HAP-1 (cell line): ENCODE measurements at regions not wholly inside any gene's neighbourhood (a gene's known extent, or its start where the extent isn't known, plus 50 kb on each side); places are given as distances from the start of the nearest gene placed in this dataset.

ENCODE experiments used
- DNase-seq, 2 experiments: peaks; one replicate each; pipeline ENCODE4 v3.0.0-alpha.2; 2016 to 2020; ENCODE audit warnings: low spot score in 2 of 2
- H3K27me3 ChIP-seq: fragments of 250-450 bp; sonication (Bioruptor Pico); 2 replicates; pipeline ENCODE4 v1.5.1; 2020; ENCODE audit warnings: low read depth, mild to moderate bottlenecking, moderate library complexity
- H3K36me3 ChIP-seq: fragments of 250-450 bp; sonication (Bioruptor Pico); replicated peaks from 2 replicates; pipeline ENCODE4 v1.5.1; 2020; ENCODE audit warnings: mild to moderate bottlenecking
- H3K4me1 ChIP-seq: fragments of 250-450 bp; sonication (Bioruptor Pico); 2 replicates; pipeline ENCODE4 v1.5.1; 2020; ENCODE audit warnings: mild to moderate bottlenecking
- H3K4me3 ChIP-seq: fragments of 250-450 bp; sonication (Bioruptor Pico); 2 replicates; pipeline ENCODE4 v1.5.1; 2020; ENCODE audit warnings: mild to moderate bottlenecking, moderate library complexity
- H3K9me3 ChIP-seq: fragments of 250-450 bp; sonication (Bioruptor Pico); 2 replicates; pipeline ENCODE4 v1.5.1; 2020; ENCODE audit warnings: mild to moderate bottlenecking, moderate library complexity
- in situ Hi-C: fragments of 300-500 bp; cut with MboI; formaldehyde crosslinking; loops from 3 replicates; pipeline ENCODE4 v1.14.3; 2020; ENCODE audit warnings: low sequenced_read_pairs, inconsistent platforms, mixed read lengths

- no peaks in the 10 kb centered on the region for H3K27me3 ChIP-seq
- H3K36me3 ChIP-seq, result no peaks in the 10 kb centered on the region
- H3K4me1 ChIP-seq, result no peaks in the 10 kb centered on the region
- H3K4me3 ChIP-seq, result no peak overlapping the region
- in situ Hi-C loops, result no loop called here
- no peaks in the 10 kb centered on the region for H3K9me3 ChIP-seq
- no peak for DNase-seq
These were observed 178.2 kb upstream of the S1PR3 start for GRCh38 chr9:88812938-88813637.

DNA sequence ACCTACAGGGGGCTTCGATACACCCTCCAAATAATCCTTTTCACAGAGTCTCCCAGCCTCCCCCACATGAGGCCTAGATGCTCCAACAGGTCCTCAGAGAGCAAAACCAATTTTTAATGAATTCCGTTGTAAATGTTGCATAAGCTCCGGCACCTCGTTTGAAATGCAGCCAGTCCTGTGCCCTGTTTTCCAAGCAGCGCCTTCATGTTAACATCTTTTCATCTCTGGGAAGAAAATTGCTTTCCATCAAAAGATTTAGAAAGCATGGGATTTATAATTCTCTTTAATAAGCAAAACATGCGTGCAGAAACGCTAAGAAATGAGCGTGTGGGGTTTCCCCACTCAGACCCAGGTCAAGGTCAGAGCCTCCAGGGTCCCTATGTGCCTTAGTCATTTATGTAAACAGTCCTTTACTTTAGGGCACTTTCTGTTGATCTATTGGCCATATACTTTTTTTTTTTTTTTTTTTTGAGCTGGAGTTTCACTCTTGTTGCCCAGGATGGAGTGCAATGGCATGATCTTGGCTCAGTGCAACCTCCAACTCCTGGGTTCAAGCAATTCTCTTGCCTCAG lies 177.5 kb upstream of the S1PR3 start:
- H3K9me3 ChIP-seq, result no peaks in the 10 kb centered on the region
- in situ Hi-C loops, result no loop called here
- no peaks in the 10 kb centered on the region for H3K27me3 ChIP-seq
- no peak for DNase-seq
- H3K36me3 ChIP-seq, result no peaks in the 10 kb centered on the region
- no peaks in the 10 kb centered on the region for H3K4me1 ChIP-seq
- H3K4me3 ChIP-seq, result no peak overlapping the region

DNA sequence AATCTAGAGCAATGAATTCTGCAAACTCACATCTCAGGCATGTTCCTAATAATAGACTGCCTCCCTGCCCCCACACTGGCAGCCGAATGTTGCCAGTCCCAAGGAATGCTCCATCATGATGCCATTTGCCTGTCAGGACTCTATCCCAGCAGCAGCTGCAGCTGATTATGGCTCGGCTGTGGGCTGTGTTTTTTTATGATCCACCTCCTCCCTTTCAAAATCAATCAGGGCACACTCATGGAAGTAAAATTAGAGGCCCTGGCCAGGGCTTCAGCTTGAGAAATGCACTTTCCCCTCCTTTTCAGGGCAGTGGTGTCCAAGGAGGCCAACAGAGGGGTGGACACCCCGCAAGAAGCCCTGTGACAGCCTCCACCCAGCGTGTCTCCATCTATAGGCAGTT lies 176.7 kb upstream of the S1PR3 start:
- in situ Hi-C loops, result no loop called here

GRCh38 chr9:88816141-88816540 lies 175.1 kb upstream of the S1PR3 start:
- H3K4me3 ChIP-seq, result no peak overlapping the region
- H3K36me3 ChIP-seq, result no peaks in the 10 kb centered on the region
- no peak for DNase-seq
- in situ Hi-C loops, result no loop called here
- no peaks in the 10 kb centered on the region for H3K4me1 ChIP-seq
- H3K27me3 ChIP-seq, result no peaks in the 10 kb centered on the region
- H3K9me3 ChIP-seq, result no peaks in the 10 kb centered on the region

More for the DNA sequence above, 176.7 kb upstream of the S1PR3 start:
- no peaks in the 10 kb centered on the region for H3K9me3 ChIP-seq
- DNase-seq, result no peak
- H3K4me3 ChIP-seq, result no peak overlapping the region
- no peaks in the 10 kb centered on the region for H3K4me1 ChIP-seq
- H3K36me3 ChIP-seq, result no peaks in the 10 kb centered on the region
- no peaks in the 10 kb centered on the region for H3K27me3 ChIP-seq

DNA sequence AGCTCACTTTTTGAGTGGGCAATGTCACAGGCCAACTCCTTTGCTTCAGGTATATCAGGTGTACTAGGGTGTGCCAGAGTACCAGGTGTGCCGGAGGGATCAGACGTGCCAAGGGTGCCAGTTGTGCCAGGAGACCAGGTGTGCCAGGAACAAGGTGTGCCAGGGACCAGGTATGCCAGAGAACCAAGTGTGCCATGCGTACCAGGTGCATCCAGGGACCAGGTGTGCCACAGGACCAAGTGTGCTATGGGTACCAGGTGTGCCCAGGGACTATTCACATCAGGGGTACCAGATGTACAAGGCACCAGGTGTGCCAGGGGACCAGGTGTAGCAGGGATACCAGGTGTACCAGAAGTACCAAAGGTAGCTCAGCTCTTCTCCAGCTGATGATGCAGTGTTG lies 174.7 kb upstream of the S1PR3 start:
- Histone ChIP-seq H3K4me1 (no peaks in the 10 kb centered on the region), H3K27me3 (no peaks in the 10 kb centered on the region), H3K9me3 (no peaks in the 10 kb centered on the region), H3K36me3 (no peaks in the 10 kb centered on the region), H3K4me3 (no peak overlapping the region)
- in situ Hi-C loops, result no loop called here
- DNase-seq, result no peak

GRCh38 chr9:88817628-88818027 lies 173.6 kb upstream of the S1PR3 start:
- Histone ChIP-seq H3K4me1 (no peaks in the 10 kb centered on the region), H3K9me3 (no peaks in the 10 kb centered on the region), H3K36me3 (no peaks in the 10 kb centered on the region), H3K27me3 (no peaks in the 10 kb centered on the region), H3K4me3 (no peak overlapping the region)
- DNase-seq, result no peak
- in situ Hi-C loops, result no loop called here

GRCh38 chr9:88818495-88819201 lies 172.6 kb upstream of the S1PR3 start:
- in situ Hi-C loops, result no loop called here
- no peaks in the 10 kb centered on the region for H3K4me1 ChIP-seq
- no peak for DNase-seq
- no peaks in the 10 kb centered on the region for H3K27me3 ChIP-seq
- no peaks in the 10 kb centered on the region for H3K9me3 ChIP-seq
- no peaks in the 10 kb centered on the region for H3K36me3 ChIP-seq
- H3K4me3 ChIP-seq, result no peak overlapping the region

DNA sequence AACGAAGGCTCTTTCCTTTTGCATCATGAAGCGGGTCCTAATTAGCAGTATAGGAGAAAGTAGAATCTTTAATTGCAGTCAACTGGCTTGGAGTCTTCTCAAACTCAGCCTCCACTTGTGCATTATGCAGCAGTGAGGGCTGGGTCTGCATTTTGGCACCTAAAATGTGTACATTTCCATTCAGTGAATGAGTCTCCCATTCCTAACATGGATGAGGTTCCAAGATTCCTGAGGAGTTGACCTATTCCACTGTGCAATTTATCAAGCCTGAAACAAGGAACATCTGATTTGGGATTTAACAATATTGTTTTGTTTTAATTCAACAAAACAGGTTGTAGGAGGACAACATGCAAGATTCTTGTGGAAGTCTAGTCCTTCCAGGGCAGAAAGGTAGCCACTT lies 171.8 kb upstream of the S1PR3 start:
- Histone ChIP-seq H3K36me3 (no peaks in the 10 kb centered on the region), H3K4me1 (no peaks in the 10 kb centered on the region), H3K4me3 (no peak overlapping the region), H3K27me3 (no peaks in the 10 kb centered on the region), H3K9me3 (no peaks in the 10 kb centered on the region)
- no peak for DNase-seq
- in situ Hi-C loops, result no loop called here

GRCh38 chr9:88820055-88820454 lies 171.2 kb upstream of the S1PR3 start:
- in situ Hi-C loops, result no loop called here
- no peak for DNase-seq
- H3K4me1 ChIP-seq, result no peaks in the 10 kb centered on the region
- H3K9me3 ChIP-seq, result no peaks in the 10 kb centered on the region
- H3K27me3 ChIP-seq, result no peaks in the 10 kb centered on the region
- no peak overlapping the region for H3K4me3 ChIP-seq
- H3K36me3 ChIP-seq, result no peaks in the 10 kb centered on the region

DNA sequence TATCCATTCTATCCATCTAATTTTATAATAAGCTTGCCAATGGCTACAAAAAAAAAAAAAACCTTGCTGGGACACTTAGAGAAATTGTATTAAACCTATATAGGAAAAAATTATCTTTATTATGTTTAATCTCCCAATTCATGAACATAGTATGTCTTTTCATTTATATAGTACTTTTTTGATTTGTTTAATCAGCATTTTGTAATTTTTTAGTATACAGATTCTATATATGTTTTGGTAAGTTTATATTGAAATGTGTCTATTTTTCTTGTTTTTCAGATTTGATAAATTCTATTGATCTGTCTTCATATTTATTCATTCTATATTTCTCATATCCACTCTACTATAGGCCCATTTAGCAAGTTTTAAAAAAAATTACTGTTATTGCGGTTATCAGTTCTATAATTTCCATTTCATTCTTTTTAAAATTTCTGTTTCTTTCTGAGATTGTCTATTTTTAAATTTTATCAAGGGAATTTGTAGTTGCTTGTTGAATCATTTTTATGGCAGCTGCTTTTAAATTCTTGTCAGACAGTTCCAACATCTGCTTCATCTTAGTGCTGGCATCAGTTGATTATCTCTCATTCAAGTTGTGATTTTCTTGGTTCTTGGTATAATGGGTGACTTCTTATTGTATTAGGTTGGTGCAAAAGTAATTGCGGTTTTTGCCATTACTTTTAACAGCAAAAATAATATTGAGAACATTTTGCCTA lies 170.1 kb upstream of the S1PR3 start:
- Histone ChIP-seq H3K27me3 (no peaks in the 10 kb centered on the region), H3K36me3 (no peaks in the 10 kb centered on the region), H3K4me1 (no peaks in the 10 kb centered on the region), H3K4me3 (no peak overlapping the region), H3K9me3 (no peaks in the 10 kb centered on the region)
- in situ Hi-C loops, result no loop called here
- no peak for DNase-seq

GRCh38 chr9:88821746-88822106 lies 169.5 kb upstream of the S1PR3 start:
- Histone ChIP-seq H3K4me3 (no peak overlapping the region), H3K4me1 (no peaks in the 10 kb centered on the region), H3K36me3 (no peaks in the 10 kb centered on the region), H3K27me3 (no peaks in the 10 kb centered on the region), H3K9me3 (no peaks in the 10 kb centered on the region)
- no peak for DNase-seq
- in situ Hi-C loops, result no loop called here

DNA sequence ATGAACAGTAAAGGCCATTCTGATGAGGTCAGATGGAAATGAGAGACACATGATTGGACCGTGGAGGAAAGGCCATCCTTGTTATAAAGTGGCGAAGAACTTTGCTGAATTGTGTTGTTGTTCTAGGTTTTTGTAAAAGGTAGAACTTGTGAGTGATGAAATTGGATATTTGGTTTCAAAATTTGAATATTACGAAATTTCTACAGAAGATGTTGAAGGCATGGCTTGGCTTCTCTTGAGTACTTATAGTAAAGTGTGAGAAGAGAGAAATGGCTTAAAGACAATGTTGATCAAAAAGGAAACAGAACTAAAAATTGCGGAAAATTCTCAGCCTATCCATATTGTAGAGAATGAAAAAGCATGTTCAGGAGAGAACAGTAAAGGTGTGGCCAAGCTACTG lies 166.6 kb upstream of the S1PR3 start:
- DNase-seq, result no peak
- Histone ChIP-seq H3K9me3 (no peaks in the 10 kb centered on the region), H3K4me3 (no peak overlapping the region), H3K27me3 (no peaks in the 10 kb centered on the region), H3K4me1 (no peaks in the 10 kb centered on the region), H3K36me3 (no peaks in the 10 kb centered on the region)
- in situ Hi-C loops, result no loop called here

GRCh38 chr9:88826181-88826580 lies 165.1 kb upstream of the S1PR3 start:
- H3K4me3 ChIP-seq, result no peak overlapping the region
- no peaks in the 10 kb centered on the region for H3K4me1 ChIP-seq
- H3K9me3 ChIP-seq, result no peaks in the 10 kb centered on the region
- in situ Hi-C loops, result no loop called here
- no peak for DNase-seq
- H3K36me3 ChIP-seq, result no peaks in the 10 kb centered on the region
- no peaks in the 10 kb centered on the region for H3K27me3 ChIP-seq

DNA sequence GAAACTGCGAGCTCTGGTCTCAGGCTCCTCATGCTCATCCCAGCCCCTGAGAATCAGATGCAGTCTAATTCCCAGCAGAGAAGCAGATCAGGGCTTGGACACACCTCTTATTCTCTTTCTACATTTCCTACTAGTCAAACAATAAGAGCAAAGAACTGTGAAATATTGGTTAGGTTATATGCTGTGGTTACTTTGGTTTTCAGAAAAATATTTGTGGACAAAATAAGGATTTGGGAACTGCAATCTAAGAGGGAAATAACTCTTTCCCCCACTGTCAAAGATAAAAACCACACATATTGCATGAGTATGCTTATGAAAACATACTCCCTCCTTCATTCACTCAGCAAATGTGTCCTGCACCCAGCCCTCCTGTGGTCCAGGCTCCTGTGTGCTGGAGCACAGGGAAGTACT lies 164.5 kb upstream of the S1PR3 start:
- Histone ChIP-seq H3K4me1 (no peaks in the 10 kb centered on the region), H3K9me3 (no peaks in the 10 kb centered on the region), H3K36me3 (no peaks in the 10 kb centered on the region), H3K4me3 (no peak overlapping the region), H3K27me3 (no peaks in the 10 kb centered on the region)
- in situ Hi-C loops, result no loop called here
- no peak for DNase-seq
